Stimulated activated CD8-positive, alpha-beta memory T cell treated with anti-CD3 and anti-CD28 coated beads, Interleukin-7, amount 100 ng/mL, for 4 hours (primary cell): ENCODE measurements at regions not wholly inside any gene's neighbourhood (a gene's known extent, or its start where the extent isn't known, plus 50 kb on each side); places are given as distances from the start of the nearest gene placed in this dataset.
"Not testable (repeated sequence)": the region's sequence is repeated elsewhere in the genome, so short reads cannot be mapped to it uniquely, and the experiment has no call there.

ENCODE experiments used
- DNase-seq, 2 donors: peaks; one replicate each; pipeline ENCODE4 v3.0.0-alpha.2; 2020; ENCODE audit warnings: low read depth in 2 of 2

GRCh38 chr14:30223385-30223785, 295.7 kb upstream of the PRKD1 start:
- no peak for DNase-seq

- DNase-seq: no peak
Observed at GRCh38 chr14:30223966-30224365, 296.3 kb upstream of the PRKD1 start.

- DNase-seq: no peak
Observed at GRCh38 chr14:30225176-30225575, 297.5 kb upstream of the PRKD1 start.

GRCh38 chr14:30227436-30227835, 299.8 kb upstream of the PRKD1 start:
- no peak for DNase-seq

- no peak for DNase-seq
Observed at GRCh38 chr14:30227876-30228275, 300.2 kb upstream of the PRKD1 start.

GRCh38 chr14:30230719-30231118, 303.1 kb upstream of the PRKD1 start:
- no peak for DNase-seq

- no peak for DNase-seq
Observed at GRCh38 chr14:30234966-30235365, 307.3 kb upstream of the PRKD1 start.

- no peak for DNase-seq
Observed at GRCh38 chr14:30235485-30235884, 307.8 kb upstream of the PRKD1 start.

- no peak for DNase-seq
Observed at GRCh38 chr14:30238936-30239335, 311.3 kb upstream of the PRKD1 start.

GRCh38 chr14:30240018-30240417, 312.4 kb upstream of the PRKD1 start:
- no peak for DNase-seq

- DNase-seq: no peak
Observed at GRCh38 chr14:30240685-30241084, 313.0 kb upstream of the PRKD1 start.

- DNase-seq: no peak
Observed at GRCh38 chr14:30242744-30243143, 315.1 kb upstream of the PRKD1 start.

- no peak for DNase-seq
Observed at GRCh38 chr14:30243207-30243606, 315.6 kb upstream of the PRKD1 start.

- DNase-seq: no peak
Observed at GRCh38 chr14:30243805-30244204, 315.2 kb upstream of the G2E3 start.

GRCh38 chr14:30244348-30244747, 314.6 kb upstream of the G2E3 start:
- not testable (repeated sequence) for DNase-seq

- no peak for DNase-seq
Observed at GRCh38 chr14:30251017-30251416, 307.9 kb upstream of the G2E3 start.

- DNase-seq: no peak
Observed at GRCh38 chr14:30251557-30252100, 307.3 kb upstream of the G2E3 start.

GRCh38 chr14:30252151-30252550, 306.8 kb upstream of the G2E3 start:
- no peak for DNase-seq

- DNase-seq: no peak
Observed at GRCh38 chr14:30252783-30253674, 305.9 kb upstream of the G2E3 start.

GRCh38 chr14:30256627-30257026, 302.3 kb upstream of the G2E3 start:
- no peak for DNase-seq

GRCh38 chr14:30257946-30258661, 300.9 kb upstream of the G2E3 start:
- DNase-seq: no peak

GRCh38 chr14:30260833-30261607, 297.9 kb upstream of the G2E3 start:
- no peak for DNase-seq
